Activated CD4-positive, alpha-beta T cell treated with anti-CD3 and anti-CD28 coated beads for 48 hours (primary cell): ENCODE measurements at regions not wholly inside any gene's neighbourhood (a gene's known extent, or its start where the extent isn't known, plus 50 kb on each side); places are given as distances from the start of the nearest gene placed in this dataset.
"Not testable (repeated sequence)": the region's sequence is repeated elsewhere in the genome, so short reads cannot be mapped to it uniquely, and the experiment has no call there.

Experiments used
- DNase-seq: peaks from one replicate; pipeline ENCODE4 v3.0.0-alpha.2; 2020

DNA sequence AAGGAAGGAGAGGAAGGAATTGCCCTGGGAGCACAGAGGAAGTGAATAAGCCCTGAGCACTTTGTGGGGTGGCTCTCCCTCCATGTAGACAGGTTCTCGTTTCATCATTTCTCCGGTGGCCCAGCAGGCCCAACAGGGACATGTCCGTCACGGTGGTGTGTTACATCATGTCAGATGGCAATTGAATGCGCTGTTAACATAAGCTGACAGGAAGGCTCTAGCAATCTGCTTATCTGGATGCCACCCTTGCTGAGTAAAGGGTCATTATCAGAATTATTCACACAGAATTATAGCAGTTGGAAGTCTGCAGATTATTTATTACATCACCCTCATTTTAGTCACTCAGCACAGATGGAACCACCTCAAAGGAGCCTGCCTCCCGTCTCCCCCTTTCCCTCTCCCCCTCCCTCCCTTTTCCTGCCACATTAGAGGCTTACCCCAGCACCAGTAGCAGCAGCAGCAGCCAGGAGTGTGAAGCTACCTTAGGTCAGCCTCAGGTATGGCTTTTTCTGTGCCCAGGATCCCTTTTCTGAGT lies 124.3 kb upstream of the TRIM2 start:
- DNase-seq: no peak

DNA sequence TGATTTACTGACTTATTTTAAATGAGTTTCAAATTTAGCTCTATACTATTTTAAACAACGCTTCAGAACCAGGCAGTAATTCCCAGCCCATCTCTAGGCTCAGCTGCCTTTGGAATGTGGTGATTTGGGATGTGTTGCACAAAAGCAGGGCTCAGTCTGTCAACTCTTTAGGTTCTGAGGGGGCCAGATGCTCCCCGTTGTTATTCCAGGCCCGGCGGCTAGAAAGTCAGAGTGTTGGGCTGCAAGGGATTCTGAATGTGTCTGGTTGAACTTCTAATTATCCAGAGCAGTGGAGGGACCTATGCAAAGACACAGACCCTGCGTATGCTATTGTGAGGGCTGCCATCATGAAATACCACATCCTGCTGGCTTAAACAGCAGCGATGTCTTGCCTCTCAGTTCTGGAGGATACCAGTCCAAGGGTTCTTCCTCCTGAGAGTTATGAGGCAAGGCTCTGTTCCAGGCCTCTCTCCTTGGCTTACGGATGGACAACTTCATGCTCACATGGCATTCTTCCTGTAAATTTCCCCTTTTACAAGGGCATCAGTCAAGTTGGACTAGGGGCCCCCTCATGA lies 123.2 kb upstream of the TRIM2 start:
- DNase-seq: no peak

DNA sequence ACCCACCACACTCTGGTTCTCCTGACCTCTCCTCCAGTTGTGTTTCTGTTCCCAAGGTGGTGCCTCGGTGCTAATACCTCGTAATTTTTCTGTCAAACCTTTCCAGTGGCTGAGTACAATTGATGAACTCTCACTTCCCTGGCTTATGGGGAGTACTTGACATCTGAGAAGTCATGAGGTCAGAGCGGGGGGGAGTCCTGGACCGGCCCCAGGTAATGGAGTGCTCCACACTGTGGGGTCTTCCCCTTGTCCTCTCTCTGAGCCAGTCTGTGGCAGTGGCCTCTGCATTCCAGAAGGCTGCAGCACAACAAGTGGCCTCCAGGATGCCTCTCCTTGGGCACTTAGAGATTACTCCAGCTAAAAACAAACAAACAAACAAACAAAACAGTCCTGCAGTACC lies 122.5 kb upstream of the TRIM2 start:
- no peak for DNase-seq

DNA sequence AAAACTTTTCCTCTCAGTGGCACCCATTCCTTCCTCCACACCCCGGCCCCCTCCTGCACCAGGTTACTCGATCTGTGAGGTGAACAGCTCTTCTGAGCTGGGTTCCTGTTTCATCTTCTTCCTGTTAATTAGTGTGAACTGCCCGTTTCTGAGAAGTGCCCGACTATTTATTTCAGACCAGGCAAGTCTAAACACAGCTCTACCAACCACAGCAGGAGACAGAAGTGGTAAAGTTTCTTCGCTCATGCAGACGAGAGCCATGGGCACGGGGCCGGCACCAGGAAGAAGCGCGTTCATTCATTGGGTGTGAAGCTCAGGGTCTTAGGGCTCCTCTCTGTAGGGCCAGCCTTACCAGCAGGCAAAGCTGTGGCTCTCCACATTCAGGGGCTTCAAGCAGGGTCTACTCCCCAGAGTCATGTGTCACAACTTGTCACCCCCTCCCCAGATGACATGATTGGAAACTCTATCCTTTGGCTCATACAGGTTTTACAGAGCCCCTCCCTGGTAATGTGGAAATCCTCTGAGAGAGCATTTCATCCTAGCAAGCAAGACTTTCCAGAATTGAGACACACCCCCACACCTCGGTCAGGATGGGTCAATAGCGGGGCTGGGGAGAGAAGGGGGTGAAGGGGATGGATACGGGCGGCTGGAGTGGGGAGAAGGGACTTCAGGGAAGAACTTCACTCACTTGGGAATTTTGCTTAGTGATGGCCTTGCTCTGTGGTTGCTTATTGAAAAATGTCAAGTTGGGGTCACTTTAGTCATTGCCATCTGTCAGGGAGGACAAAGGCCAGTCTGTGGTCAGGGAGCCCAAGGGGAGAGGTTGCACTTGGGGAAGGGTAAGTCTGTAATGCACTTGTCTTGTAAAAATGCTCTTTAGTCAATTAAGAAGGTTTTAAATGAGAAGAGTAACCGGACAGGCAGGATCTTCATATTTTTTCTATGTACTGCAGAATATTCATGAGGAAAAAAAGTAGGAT lies 121.6 kb upstream of the TRIM2 start:
- no peak for DNase-seq

DNA sequence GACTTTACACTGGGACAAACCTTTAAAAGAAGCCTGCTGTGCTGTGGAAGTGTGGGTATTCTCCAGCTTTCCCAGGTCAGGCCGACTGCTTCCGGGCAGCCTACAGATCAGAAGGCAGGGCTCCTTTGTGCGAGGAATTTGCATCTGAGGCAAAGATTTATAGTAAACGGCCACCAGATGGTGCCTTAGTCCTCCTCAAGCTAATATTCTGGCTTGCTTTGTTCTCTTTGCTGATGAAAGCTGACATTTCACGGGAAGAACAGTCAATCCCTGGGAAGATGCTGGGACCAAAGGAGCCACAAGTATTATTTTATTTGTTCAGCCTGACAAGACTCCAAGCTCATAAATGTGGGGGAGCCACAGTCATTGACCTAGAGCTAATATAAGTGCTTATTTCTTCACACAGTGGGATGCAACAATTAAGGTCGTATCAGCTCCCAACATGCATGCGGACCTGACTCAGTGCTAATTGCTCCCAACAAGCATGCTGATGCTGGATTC lies 120.7 kb upstream of the TRIM2 start:
- peak; percentile 50 for DNase-seq

DNA sequence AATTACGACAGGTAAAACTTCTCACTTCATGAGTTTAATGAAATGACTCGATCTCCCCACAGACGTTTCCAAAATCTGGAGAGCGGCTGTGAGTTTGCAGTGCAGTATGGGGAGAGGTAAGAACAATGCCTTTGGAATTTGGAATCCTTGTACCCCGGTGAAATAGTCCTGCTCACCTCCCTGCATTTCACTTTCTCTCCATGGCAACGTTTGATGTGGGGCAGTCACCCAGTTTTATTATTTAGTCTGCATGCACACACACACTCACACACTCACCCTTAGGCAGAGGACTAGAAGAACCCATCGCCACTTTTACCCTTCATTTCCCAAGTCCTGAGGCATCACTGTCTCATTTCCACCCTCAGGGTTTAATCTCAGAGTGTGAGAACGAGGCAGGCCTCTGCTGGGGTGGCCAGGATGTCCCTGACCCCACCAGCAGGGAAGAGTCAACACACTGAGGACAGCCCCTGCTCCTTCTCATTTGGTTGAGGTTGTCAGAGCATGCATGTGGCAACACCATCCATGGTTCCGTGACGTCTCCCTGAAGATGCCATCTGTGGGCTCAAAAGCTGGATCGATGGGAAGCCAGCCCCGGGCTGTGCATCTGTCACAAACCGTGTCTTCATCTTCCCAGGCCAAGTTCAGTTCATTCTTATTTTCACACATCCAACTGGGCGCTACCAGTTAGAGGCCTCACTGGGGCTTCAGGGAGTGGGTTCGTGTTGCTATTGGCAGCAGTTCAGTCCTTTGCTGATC lies 119.8 kb upstream of the TRIM2 start:
- no peak for DNase-seq

DNA sequence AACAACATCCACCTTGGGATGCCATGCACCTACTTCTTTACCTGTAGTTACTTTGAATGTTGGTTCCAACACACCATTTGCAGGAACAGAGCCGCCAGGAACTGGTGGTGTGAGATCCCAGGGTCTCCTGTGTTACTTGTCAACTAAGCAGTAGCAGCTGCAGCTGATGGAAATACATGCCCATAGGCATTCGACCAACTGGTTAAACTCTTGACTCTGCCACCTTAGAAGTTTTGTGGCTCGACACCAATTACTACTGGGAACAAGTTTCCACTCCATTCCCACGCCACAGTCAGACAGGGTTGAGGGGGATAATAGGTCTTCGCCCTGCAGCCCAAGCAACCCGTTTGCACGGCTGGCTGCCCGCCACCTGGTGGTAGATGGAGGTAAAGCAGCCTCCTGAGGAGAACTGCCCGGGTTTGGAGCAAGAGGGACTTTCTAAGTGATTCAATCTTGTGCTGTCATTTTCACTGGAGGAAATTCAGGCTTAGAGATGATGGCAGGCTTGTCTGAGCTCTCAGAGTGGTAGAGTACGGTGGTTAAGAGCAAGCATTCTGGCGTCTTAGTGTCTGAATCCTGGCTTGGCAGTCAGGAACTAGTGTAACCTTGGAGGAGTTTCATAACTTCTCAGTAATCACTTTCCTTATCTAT lies 119.1 kb upstream of the TRIM2 start:
- peak; percentile 91 for DNase-seq

DNA sequence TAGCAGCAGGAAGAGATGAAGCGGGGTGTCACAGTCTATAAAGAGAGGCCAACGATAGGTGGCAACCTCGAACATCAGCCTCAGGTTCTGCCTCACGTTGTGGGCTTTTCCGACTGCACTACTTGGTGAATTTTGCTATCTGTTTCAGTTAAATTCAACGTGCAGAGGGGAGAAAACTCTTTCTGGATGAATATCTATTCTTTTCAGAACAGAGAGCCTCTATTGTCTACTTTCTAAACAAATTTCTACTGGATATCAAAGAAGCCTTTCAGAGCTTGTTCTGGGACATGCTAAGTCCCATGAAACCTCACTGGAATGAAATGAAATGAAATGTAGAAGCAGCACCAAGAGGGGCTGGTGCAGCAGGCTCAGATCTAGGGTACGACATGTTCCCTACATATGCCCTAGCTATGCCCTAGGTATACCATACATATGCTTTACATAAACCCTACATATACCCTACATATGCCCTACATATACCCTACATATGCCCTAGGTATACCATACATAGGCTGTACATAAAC lies 116.5 kb upstream of the TRIM2 start:
- DNase-seq: no peak

DNA sequence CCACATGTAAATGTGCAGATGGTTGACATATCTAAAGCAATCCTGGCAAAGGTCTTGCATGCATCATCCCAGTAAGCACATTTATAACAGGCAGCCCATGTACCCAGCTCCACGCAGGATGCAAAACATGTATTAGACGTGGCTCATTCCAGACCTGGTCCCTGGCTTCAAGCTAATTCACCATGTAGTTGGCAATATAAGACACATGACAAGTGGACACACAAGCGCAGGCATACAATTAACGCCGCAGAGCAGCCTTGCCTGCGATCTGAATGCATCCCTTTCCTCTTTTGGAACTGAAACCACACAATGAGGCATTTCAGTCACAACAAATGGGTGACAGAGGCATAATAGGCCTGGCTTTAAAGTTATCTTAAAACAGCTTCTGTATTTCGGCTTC lies 114.5 kb upstream of the TRIM2 start:
- DNase-seq: no peak

DNA sequence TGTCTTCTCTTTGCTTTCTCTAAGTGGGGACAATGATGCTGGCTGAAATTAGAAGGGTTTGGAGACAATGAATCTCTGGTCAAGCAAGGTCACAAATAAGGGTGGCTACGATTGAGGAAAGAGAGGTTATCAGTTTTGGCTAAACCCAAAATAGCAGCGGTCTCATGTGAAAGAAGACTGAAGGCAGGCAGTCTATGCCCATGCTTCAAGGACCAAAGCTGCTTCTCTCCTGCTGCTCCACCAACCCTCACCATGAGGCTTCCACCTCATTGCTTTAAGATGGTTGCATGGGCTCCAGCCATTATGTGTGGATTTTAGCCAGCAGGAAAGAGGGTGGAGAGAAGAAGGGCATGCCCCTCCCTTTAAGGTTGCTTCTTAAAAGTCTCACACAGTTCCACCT lies 114.1 kb upstream of the TRIM2 start:
- no peak for DNase-seq

DNA sequence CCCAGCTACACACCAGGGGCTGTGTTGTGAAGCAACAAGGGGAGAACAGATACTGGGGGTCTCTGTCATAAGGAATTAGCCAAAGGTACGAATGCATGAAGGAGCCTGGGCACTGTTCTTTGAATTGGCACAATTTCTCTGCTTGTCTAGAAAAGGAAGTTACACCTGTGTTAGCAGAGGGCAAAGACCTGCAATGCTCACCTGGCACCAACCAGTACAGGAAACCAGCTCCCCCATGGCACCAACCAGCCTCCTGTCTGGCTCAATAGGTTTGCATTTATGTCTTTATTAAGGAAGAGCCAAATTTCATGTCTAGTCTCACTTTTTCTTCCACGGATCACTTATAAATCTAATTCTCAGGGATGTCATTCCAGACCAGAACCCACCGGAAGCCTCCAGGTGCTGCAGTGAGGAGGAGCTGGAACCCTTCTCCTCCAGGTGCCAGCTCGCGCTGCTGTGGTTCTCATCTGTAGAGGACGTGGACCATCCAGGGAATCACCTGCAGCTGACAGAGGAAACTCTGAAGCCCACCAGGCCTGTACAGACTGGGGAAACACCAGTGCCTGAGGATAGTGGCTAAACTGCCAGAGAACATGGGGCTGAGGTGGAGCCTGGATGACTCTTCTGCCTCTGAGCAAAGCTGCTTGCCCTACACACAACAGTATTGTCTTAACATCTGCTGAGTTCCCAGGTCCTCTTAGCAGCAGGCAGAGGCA lies 113.4 kb upstream of the TRIM2 start:
- no peak for DNase-seq

DNA sequence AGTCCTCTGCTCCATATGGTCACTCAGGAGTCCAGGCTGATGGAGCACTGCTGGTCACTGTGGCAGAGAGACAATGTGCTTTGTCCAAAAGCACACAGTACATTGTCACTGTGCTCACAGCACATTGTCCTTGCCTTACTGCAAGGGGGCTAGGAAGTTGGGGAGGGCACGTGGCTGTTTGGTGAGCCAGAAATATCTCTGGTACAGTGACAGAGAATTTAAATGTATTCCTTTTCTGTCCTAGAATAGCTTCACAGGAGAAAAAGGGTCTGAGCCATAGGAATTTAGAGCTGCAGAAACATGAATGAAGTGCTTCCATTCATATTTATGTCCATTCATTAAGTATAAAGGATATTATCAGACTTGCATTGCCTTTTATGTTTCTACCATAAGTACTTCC lies 110.8 kb upstream of the TRIM2 start:
- DNase-seq: no peak

DNA sequence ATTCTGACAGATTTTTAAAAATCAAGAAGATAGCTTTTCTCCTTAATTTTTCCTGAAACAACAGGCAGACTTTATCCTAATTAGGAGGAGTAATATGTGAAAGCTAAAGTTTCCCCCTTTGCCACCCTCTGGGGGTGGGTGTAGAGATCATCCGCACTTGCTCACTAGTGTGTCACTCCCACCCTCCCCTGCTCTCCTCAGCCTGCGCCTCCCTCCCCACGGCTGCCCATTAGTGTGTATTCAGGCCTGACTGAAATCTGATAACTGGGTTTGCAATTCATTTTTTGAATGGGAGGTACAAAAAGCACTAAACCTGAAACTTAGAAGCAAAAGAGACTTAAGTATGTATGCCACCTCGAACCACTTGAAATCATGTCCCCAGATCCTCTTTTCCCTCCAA lies 110.4 kb upstream of the TRIM2 start:
- DNase-seq: no peak

DNA sequence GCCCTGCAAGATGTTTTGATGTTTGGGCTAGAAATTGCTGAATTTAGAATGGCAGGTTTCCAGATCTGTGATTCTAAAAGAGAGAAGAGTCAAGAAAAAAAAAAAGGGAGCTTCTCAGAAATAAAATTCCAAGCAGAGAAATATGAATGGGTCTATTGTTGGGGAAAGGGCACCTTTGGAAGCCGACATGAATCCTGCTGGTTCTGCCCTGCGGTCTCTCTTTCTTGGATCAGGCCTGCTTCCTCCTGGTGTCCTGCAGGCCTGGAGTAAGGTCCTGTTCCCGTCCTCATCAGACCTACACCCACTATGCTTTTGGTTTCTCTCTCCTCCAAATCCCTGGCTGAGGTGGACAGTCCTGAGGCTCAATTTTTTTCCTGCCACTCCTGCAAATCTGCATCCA lies 109.8 kb upstream of the TRIM2 start:
- no peak for DNase-seq

DNA sequence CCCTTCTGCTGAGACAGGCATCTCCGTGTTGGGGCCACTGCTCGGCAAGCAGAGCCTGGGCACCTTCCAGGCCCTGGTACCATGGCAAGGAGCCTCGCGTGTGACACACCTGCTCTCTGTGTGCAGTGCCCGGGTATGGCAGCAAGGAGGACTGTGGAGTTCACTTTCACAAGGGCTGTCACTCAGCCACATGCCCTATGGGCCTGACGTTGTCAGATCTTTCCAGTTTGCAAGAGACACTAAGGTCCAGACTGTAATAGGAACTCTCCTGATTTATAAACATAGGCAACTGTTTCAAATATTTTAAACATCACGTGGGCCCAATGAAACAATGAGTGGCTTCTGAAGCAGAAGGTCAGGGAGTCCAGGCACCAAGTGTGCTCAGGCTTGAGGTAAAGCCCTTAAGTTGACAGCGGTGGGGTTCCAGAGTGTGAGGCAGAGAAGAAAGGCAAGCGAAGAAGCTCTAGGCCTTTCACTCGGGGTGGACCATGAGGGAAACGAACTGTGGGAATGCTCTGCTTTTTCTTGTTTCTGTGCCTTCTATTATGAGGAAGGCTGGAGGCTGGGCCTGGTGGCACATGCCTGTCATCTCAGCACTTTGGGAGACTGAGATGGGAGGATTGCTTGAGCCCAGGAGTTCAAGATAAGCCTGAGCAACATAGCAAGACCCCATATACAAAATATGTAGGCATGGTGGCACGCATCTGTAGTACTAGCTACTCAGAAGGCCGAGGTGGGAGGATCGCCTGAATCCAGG lies 108.6 kb upstream of the TRIM2 start:
- no peak for DNase-seq

DNA sequence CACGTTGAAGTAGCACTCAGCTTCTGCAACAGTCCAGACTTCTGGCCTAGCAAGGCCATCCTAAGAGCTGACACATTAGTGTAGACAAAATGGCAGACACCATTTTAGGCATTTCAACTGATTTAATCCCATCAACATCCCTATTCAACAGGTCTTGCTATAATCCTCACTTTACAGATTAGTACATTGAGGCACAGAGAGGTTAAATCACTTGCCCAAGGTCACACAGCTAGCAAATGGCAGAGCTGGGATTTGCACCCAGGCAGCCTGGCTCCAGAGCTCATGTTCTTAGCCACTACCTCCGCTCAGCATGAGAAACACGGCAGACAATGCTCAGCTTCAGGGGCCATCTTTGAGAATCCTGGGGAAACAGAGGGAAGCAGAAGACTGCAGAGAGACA lies 107.9 kb upstream of the TRIM2 start:
- DNase-seq: no peak

DNA sequence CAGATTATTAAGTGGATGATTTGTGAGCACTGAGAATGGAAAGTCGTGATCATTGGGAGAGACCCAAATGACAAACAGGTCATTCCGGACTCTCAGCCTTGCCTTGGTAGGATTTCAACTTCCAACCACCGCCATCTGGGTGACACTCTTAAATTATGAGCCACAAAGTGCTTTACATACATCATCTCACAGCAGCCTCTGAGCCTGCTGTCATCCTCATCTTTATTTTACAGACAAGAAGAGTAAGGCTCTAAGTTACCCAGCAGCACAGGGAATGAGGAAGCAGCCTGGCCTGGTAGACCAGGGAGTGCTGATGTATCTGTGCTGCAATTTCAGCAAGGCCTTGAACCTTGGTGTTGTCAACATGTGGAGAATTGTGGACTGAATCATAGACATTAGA lies 105.8 kb upstream of the TRIM2 start:
- DNase-seq: no peak

DNA sequence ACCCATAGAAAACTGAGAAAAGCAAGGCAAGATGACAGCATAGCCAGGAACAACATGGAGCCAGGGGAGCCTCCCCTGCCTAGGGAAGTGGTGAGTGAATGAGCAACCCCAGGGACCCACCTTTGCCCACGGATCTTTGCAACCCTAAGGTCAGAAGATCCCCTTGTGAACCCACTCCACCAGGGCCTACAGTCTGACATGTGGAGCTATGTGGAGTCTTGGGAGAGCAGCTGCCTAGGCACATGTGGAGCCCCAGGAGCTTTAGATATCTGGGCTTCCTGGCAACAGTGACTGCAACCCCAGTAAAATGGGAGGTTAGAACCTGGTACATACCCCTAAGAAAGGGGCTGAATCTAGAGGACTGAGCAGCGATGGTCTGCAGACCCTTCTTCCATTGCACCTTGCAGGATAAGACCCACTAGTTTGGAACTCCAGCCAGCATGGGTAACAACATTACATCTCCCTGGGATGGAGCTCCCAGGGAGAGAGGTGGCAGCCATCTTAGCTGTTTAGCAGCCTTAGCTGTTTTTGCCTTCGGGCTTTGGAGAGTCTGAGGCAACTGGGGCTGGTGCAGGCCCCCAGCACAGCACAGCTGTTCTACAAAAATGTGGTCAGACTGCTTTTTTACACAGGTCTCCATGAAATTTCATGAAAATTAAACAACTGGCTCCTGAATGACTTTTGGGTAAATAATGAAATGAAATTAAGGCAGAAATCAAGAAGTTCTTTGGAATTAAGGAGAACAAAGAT lies 104.7 kb upstream of the TRIM2 start:
- no peak for DNase-seq

DNA sequence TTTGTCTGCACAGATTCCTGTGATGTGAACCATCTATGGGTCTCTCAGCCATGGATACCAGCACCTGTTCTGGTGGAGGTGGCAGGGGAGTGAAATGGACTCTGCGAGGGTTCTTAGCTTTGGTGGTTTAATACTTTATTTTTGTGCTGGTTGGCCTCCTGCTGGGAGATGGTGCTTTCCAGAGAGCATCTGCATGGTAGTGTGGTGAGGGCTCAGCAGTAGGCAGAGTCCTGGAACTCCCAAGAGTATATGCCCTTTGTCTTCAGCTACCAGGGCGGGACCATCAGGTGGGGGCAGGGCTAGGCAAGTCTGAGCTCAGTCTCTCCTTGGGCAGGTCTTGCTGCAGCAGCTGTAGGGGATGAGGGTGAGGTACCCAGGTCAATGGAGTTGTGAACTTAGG lies 97.5 kb upstream of the TRIM2 start:
- DNase-seq: not testable (repeated sequence)

DNA sequence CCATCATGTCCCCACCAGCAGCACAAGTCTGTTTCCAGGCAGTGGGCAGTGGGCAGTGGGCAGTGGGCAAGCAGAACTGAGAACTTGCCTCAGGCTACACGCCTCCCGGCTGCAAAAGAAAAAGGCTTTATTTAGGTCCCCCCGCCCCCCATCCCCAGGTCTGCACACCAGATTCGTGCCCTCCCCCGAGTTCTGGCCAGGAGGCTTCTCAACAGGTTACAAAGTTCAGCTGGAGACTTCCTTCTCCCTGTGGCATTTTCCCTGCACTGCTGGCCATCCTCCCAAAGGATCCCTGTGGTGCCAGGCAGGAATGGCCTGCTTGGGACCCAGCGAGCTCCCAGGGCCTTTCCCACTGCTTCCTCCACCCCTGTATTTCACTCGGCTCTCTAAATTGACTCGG lies 97.0 kb upstream of the TRIM2 start:
- DNase-seq: no peak
